Urothelium cell line (cell line): ENCODE measurements at regions not wholly inside any gene's neighbourhood (a gene's known extent, or its start where the extent isn't known, plus 50 kb on each side); places are given as distances from the start of the nearest gene placed in this dataset.

ENCODE experiments used
- DNase-seq: peaks from one replicate; pipeline ENCODE4 v3.0.0; 2011; ENCODE audit warnings: low spot score, mixed read lengths
- FAIRE-seq: peaks from 2 replicates; lab custom pipeline; 2011; peaks lifted over from hg19 to GRCh38; lab: Jason Lieb, UNC

- DNase-seq = no peak
- no peak for FAIRE-seq
These were observed 1889.4 kb upstream of the CDH9 start for GRCh38 chr5:28927559-28928326.

- FAIRE-seq (no peak), DNase-seq (no peak)
These were observed 1888.0 kb upstream of the CDH9 start for GRCh38 chr5:28926422-28926821.

GRCh38 chr5:28917631-28918030, 1879.2 kb upstream of the CDH9 start:
- DNase-seq (no peak), FAIRE-seq (no peak)

- no peak for FAIRE-seq
- no peak for DNase-seq
These were observed 1875.9 kb upstream of the CDH9 start for GRCh38 chr5:28914297-28914696.

- DNase-seq (no peak), FAIRE-seq (no peak)
These were observed 1865.3 kb upstream of the CDH9 start for GRCh38 chr5:28903643-28904042.

- DNase-seq = no peak
These were observed 1858.6 kb upstream of the CDH9 start for GRCh38 chr5:28896949-28897348.

GRCh38 chr5:28880936-28881335, 1842.5 kb upstream of the CDH9 start:
- DNase-seq = no peak

More at GRCh38 chr5:28896949-28897348, 1858.6 kb upstream of the CDH9 start:
- FAIRE-seq = no peak

GRCh38 chr5:28877050-28877449, 1838.7 kb upstream of the CDH9 start:
- FAIRE-seq (no peak), DNase-seq (no peak)

More at GRCh38 chr5:28880936-28881335, 1842.5 kb upstream of the CDH9 start:
- no peak for FAIRE-seq

GRCh38 chr5:28864006-28864405, 1825.6 kb upstream of the CDH9 start:
- FAIRE-seq = no peak

GRCh38 chr5:28862860-28863196, 1824.4 kb upstream of the CDH9 start:
- no peak for DNase-seq
- no peak for FAIRE-seq

More at GRCh38 chr5:28864006-28864405, 1825.6 kb upstream of the CDH9 start:
- DNase-seq = no peak

- DNase-seq (no peak), FAIRE-seq (no peak)
These were observed 1823.9 kb upstream of the CDH9 start for GRCh38 chr5:28862137-28862859.

GRCh38 chr5:28855626-28856025, 1817.2 kb upstream of the CDH9 start:
- FAIRE-seq = no peak
- no peak for DNase-seq

GRCh38 chr5:28850320-28850921, 1812.0 kb upstream of the CDH9 start:
- DNase-seq (no peak), FAIRE-seq (no peak)

GRCh38 chr5:28831042-28831441, 1792.7 kb upstream of the CDH9 start:
- no peak for DNase-seq
- no peak for FAIRE-seq

- FAIRE-seq (no peak), DNase-seq (no peak)
These were observed 1784.8 kb upstream of the CDH9 start for GRCh38 chr5:28823231-28823630.

- DNase-seq (no peak), FAIRE-seq (no peak)
These were observed 1783.7 kb upstream of the CDH9 start for GRCh38 chr5:28822071-28822470.

GRCh38 chr5:28810751-28811136, 1772.4 kb upstream of the CDH9 start:
- DNase-seq (peak; percentile 22), FAIRE-seq (no peak)

GRCh38 chr5:28809811-28810750, 1771.7 kb upstream of the CDH9 start:
- FAIRE-seq (peak; percentile 95), DNase-seq (peak; percentile 81)

GRCh38 chr5:28808967-28809810, 1770.8 kb upstream of the CDH9 start:
- peak; percentile 74 for FAIRE-seq
- DNase-seq = peak; percentile 91

GRCh38 chr5:28807195-28807729, 1768.9 kb upstream of the CDH9 start:
- FAIRE-seq = no peak
- DNase-seq = peak; percentile 27
